ENCODE measurements at regions not wholly inside any gene's neighbourhood (a gene's known extent, or its start where the extent isn't known, plus 50 kb on each side); places are given as distances from the start of the nearest gene placed in this dataset.

- no peak overlapping the region for H3K4me3 ChIP-seq (ENCODE audit: low read depth in 2 of 2, low read length in 2 of 2)
- TF ChIP-seq SIN3A (IDR thresholded peaks at IDR 0.05; ENCODE audit: borderline replicate concordance, insufficient read depth, low read depth, low read length) (no peak), CTCF (IDR thresholded peaks at IDR 0.05) (no peak), TCF7L2 (IDR thresholded peaks at IDR 0.05; ENCODE audit: low read depth, low read length) (no peak), POLR2AphosphoS5 (IDR thresholded peaks at IDR 0.05; ENCODE audit: low read depth, low read length) (no peak), REST (IDR thresholded peaks at IDR 0.05; ENCODE audit: insufficient read depth in 1 of 2, low read depth in 2 of 2, low read length in 1 of 2) (no peak)
- DNase-seq (ENCODE audit: low read depth, low spot score) (no peak), ATAC-seq (no peak)
- in situ Hi-C loops (cut with HindIII; ENCODE audit: low pct_unique_long_range_greater_than_20kb, low sequenced_read_pairs) (no loop called here), intact Hi-C loops (cut with micrococcal nuclease; ENCODE audit: unreplicated experiment) (no loop called here)
- no TSS peak for BruUV-seq (replicated peaks)
- H3K4me1 ChIP-seq (ENCODE audit: control insufficient read depth, insufficient read depth, low read length) = no peaks in the 10 kb centered on the region
- CTCF ChIA-PET = no interaction called here
- H3K27ac ChIP-seq (ENCODE audit: low read length) = no peak overlapping the region
- H3K27me3 ChIP-seq (ENCODE audit: control insufficient read depth, insufficient read depth, low read length) = peaks cover 6% of the 10 kb centered on the region
- H3K9me3 ChIP-seq (ENCODE audit: control insufficient read depth, insufficient read depth, low read depth, low read length) = no peaks in the 10 kb centered on the region
- POLR2A ChIA-PET = interaction anchor here (0.6 kb wide), 2 partner anchors 251 to 1193 kb away, joined by 3 to 7 read pairs; no protein-coding TSS in a partner anchor
- no peaks in the 10 kb centered on the region for H3K36me3 ChIP-seq (ENCODE audit: control insufficient read depth, insufficient read depth, low read length)
Observed at GRCh38 chr11:44471603-44472002, 93.9 kb upstream of the CD82 start.

GRCh38 chr11:44472916-44473315, 92.5 kb upstream of the CD82 start:
- H3K4me3 ChIP-seq (ENCODE audit: low read depth in 2 of 2, low read length in 2 of 2) = no peak overlapping the region
- in situ Hi-C loops (cut with HindIII; ENCODE audit: low pct_unique_long_range_greater_than_20kb, low sequenced_read_pairs) (no loop called here), intact Hi-C loops (cut with micrococcal nuclease; ENCODE audit: unreplicated experiment) (no loop called here)
- DNase-seq (ENCODE audit: low read depth, low spot score) = no peak
- H3K27ac ChIP-seq (ENCODE audit: low read length) = no peak overlapping the region
- ATAC-seq = no peak
- ChIA-PET CTCF (no interaction called here), POLR2A (no interaction called here)
- no peak for TF ChIP-seq TCF7L2 (IDR thresholded peaks at IDR 0.05; ENCODE audit: low read depth, low read length)
- no peak for TF ChIP-seq POLR2AphosphoS5 (IDR thresholded peaks at IDR 0.05; ENCODE audit: low read depth, low read length)
- no peak for TF ChIP-seq SIN3A (IDR thresholded peaks at IDR 0.05; ENCODE audit: borderline replicate concordance, insufficient read depth, low read depth, low read length)
- no peak for TF ChIP-seq REST (IDR thresholded peaks at IDR 0.05; ENCODE audit: insufficient read depth in 1 of 2, low read depth in 2 of 2, low read length in 1 of 2)
- no peak for TF ChIP-seq CTCF (IDR thresholded peaks at IDR 0.05)
- no peaks in the 10 kb centered on the region for H3K36me3 ChIP-seq (ENCODE audit: control insufficient read depth, insufficient read depth, low read length)
- H3K9me3 ChIP-seq (ENCODE audit: control insufficient read depth, insufficient read depth, low read depth, low read length) = no peaks in the 10 kb centered on the region
- no peaks in the 10 kb centered on the region for H3K4me1 ChIP-seq (ENCODE audit: control insufficient read depth, insufficient read depth, low read length)
- BruUV-seq (replicated peaks) = no TSS peak
- peaks cover 6% of the 10 kb centered on the region for H3K27me3 ChIP-seq (ENCODE audit: control insufficient read depth, insufficient read depth, low read length)

Data from Panc1 (cell line).